ENCODE measurements at regions not wholly inside any gene's neighbourhood (a gene's known extent, or its start where the extent isn't known, plus 50 kb on each side); places are given as distances from the start of the nearest gene placed in this dataset.

DNA sequence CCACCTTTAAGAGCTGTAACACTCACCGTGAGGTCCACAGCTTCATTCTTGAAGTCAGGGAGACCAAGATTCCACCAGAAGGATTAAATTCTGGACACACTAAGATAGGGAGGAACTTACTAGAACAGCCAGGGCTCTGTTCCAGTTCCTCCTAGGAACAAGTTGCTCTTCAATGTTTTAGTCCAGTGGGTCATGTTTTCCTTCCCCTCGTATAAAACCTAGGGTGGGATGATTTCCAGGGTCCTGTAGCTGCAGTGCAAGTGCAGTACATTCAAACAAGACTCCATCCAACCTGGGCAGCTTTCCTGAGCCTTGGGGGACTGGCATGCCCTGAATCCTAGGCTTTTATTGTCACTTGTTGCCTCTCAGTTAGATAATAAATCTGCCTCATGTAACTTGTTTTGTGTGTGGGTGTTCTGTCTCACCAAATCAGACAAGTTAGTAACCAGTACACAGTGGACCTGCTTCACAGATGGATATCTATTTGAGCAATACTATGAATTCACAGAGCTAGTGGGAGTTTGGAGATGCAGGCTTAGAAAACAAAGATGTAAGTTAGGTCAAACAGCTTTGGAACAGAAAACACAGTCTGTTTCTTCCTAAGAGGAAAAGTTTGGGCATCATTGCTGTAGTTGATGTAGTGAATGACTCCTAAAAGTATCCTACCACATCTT, 405.6 kb downstream of the GABRG2 start:
- no peak overlapping the region for H3K4me3 ChIP-seq (ENCODE audit: low read depth, low read length)
- H3K4me1 ChIP-seq (ENCODE audit: insufficient read depth), result no peaks in the 10 kb centered on the region
- H3K27ac ChIP-seq (ENCODE audit: low read depth), result no peak overlapping the region
- WGBS, result 40% methylated on average over 2 of the region's 2 CpGs
- H3K36me3 ChIP-seq (ENCODE audit: insufficient read depth), result no peaks in the 10 kb centered on the region
- peak; percentile 53 for DNase-seq (ENCODE audit: extremely low spot score)

DNA sequence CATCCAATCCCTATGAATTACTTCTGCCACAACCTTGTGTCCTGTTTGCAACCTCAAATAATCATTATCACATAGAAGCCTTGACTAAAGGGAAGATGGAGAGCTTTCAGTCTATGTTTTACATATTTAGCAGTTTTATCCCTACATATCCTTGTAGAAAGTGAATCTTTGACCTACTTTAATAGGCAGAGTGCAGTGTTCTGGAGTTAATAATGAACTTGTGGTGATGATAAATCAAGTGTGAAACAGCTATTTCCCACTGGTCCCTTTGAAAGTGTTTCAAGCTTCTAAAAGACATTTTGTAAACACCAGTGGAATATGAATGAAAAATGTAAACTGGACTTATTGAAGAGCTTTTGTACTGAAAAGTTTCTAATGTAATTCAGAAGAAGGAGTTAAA, 406.7 kb downstream of the GABRG2 start:
- H3K4me3 ChIP-seq (ENCODE audit: low read depth, low read length), result no peak overlapping the region
- no peaks in the 10 kb centered on the region for H3K4me1 ChIP-seq (ENCODE audit: insufficient read depth)
- H3K36me3 ChIP-seq (ENCODE audit: insufficient read depth), result no peaks in the 10 kb centered on the region
- no peak overlapping the region for H3K27ac ChIP-seq (ENCODE audit: low read depth)
- no peak for DNase-seq (ENCODE audit: extremely low spot score)

DNA sequence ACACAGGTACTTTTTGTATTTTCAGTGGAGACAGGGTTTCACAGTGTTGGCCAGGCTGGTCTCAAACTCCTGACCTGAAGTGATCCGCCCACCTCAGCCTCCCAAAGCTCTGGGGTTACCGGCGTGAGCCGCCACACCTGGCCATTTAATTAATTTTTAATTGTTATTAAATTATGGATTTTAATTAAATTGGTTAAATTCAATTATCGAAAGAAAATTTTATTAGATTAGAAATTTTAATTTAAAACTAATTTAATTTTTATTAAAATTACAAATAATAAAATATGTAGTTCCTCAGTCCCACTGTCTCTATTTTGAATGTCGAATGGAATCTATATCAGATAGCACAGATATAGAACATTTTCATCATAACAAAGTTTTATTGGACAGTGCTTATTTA, 416.5 kb downstream of the GABRG2 start:
- H3K27ac ChIP-seq (ENCODE audit: low read depth), result no peak overlapping the region
- H3K4me1 ChIP-seq (ENCODE audit: insufficient read depth), result no peaks in the 10 kb centered on the region
- DNase-seq (ENCODE audit: extremely low spot score), result no peak
- H3K36me3 ChIP-seq (ENCODE audit: insufficient read depth), result no peaks in the 10 kb centered on the region
- WGBS, result 87% methylated on average over 6 of the region's 6 CpGs
- no peak overlapping the region for H3K4me3 ChIP-seq (ENCODE audit: low read depth, low read length)

DNA sequence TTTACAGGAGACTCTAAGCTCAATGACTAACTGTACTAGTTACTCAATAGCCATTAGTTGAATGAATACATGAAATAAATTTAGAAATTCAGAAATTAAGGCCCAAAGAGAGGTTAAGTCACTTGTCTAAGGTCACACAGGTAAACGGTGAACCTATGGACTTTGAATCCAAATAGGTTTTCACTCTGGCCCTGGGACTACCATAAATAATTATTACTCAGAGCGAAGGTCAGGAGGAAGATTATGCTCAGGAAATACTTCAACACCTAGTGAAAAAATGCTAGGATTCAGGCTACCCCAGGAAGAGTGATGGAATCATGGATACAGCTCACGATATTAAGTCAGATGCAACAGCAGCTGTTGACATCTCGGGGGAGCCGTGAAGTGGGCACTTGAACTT, 417.4 kb downstream of the GABRG2 start:
- WGBS, result 93% methylated on average over 5 of the region's 5 CpGs
- Histone ChIP-seq H3K27ac (ENCODE audit: low read depth) (no peak overlapping the region), H3K36me3 (ENCODE audit: insufficient read depth) (no peaks in the 10 kb centered on the region), H3K4me3 (ENCODE audit: low read depth, low read length) (no peak overlapping the region), H3K4me1 (ENCODE audit: insufficient read depth) (no peaks in the 10 kb centered on the region)
- DNase-seq (ENCODE audit: extremely low spot score), result no peak

DNA sequence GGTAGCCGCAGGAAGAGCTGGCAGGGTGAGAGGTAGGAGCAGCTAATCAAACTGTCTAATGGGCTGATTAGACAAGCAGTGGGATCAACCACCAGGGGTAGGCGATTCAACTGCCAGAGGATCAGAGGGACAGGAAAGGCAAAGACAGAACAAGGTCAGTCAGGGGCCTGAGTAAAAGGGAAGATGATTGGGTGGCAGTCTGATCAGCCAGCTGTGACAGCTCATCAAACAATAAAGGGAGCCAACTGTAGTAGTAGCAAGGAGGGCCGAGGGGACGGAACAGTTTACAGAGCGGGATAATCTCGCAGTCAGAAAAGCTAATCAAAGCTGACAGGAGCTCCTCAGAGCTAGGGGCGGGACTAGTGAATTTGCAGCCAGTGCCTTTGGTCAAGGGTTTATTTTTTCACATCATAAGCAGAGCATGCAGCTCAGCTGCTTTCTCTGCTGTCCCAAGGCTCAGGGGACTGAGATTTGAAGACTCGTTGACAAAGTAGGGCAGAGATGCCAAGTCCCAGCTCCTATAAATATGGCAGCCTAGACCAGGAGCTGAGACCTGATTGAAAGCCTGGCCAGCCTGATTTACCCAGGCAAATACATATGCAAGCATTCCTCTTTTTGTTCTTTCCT, 418.2 kb downstream of the GABRG2 start:
- Histone ChIP-seq H3K27ac (ENCODE audit: low read depth) (no peak overlapping the region), H3K4me1 (ENCODE audit: insufficient read depth) (no peaks in the 10 kb centered on the region), H3K4me3 (ENCODE audit: low read depth, low read length) (no peak overlapping the region), H3K36me3 (ENCODE audit: insufficient read depth) (no peaks in the 10 kb centered on the region)
- no peak for DNase-seq (ENCODE audit: extremely low spot score)
- WGBS, result 53% methylated on average over 8 of the region's 8 CpGs

DNA sequence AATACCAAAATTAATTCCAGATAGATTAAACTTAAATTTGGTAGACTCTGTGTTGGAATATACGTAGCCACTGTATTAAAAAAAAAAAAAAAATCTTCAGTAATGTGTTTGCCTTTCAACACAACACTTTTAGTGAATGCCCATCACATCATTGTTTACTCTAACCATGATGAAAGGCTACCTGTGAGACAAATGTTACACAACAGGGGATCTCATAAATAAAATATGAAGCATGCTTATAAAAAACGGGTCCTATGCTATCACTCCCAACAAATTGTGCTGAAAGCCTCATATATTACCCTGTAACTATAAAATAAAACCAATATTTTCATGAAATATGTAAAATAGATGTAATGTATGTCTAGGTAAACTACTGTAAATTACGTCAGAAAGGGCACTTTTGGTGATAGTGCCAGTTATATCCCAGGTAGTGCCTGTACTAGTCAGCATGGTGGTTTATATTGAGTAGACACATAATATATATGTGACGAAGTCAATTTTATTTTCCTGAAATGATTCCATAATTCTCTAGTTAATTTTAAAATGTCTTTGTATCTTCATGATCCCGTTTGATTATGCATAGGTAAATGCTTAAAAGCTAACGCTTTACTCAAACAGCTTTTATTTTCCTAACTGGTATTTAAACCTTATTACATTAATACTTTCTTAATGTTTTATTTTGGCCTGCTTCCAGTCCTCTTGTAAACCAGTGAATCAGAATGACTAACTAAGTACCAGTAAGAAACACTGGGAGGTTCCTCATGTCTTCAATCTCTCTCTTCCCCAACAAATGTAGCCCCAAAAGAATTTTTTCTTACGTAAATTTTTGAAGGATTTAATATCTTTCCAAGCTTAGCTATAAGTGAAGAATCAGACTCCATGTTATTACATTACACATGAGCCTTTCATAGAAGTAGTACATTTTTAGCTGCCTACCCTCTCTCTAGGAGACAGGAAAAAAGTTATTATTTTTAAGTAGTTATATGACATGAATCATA, 420.3 kb downstream of the GABRG2 start:
- no peak overlapping the region for H3K27ac ChIP-seq (ENCODE audit: low read depth)
- WGBS, result 78% methylated on average over 7 of the region's 7 CpGs
- DNase-seq (ENCODE audit: extremely low spot score), result no peak
- no peak overlapping the region for H3K4me3 ChIP-seq (ENCODE audit: low read depth, low read length)
- no peaks in the 10 kb centered on the region for H3K4me1 ChIP-seq (ENCODE audit: insufficient read depth)
- H3K36me3 ChIP-seq (ENCODE audit: insufficient read depth), result no peaks in the 10 kb centered on the region

DNA sequence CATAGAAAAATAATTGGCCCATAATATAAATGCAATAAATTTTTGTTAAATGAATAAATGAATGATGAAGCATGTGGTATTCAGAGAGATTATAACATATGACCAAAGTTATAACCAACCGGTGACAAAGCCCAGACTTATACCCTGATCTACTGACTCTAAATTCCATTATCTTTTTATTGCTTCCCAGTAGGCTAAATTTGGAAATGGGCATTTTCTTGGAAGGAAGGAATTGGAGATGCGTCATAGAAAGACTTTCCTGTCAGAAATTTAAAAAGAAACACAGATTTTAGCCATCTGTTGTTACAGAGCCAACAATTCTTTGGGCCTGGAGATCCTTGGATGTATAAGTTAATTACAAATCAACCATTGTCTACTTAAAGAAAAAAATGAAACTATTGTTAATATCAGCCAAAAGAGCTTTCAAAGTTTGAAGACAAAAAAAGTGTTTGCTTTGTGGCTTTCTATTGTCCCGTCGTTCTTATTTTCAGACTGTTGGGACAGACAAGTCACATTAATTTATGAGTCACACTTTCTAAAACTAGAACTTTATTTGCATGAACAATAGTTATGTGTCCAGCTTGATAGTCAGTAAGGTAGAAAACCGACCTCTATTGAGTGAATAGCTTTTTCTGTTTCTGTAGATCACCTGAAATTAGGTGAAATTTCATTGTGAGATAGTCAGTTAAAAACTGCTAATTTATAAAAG, 428.7 kb downstream of the GABRG2 start:
- 42% methylated on average over 5 of the region's 5 CpGs for WGBS
- no peaks in the 10 kb centered on the region for H3K4me1 ChIP-seq (ENCODE audit: insufficient read depth)
- no peak overlapping the region for H3K4me3 ChIP-seq (ENCODE audit: low read depth, low read length)
- no peaks in the 10 kb centered on the region for H3K36me3 ChIP-seq (ENCODE audit: insufficient read depth)
- H3K27ac ChIP-seq (ENCODE audit: low read depth), result no peak overlapping the region
- DNase-seq (ENCODE audit: extremely low spot score), result no peak

DNA sequence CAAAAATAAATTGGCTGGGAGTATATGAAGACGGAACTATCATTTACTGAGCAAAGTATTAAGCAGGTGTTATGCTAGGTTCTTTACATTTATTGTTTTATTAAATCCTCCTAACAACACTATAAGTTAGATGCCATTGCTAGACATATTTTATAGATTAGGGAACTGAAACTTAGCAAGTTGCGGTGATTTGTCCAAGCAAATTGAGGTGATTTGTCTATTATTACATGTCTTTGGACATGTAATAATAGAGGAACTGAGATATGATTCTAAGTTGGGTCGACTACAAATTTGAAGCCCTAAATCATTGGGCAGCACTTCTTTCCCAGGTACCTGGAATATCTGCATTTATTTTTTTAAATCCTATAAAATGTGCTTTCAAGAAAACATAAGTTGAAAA, 429.9 kb downstream of the GABRG2 start:
- no peak for DNase-seq (ENCODE audit: extremely low spot score)
- H3K27ac ChIP-seq (ENCODE audit: low read depth), result no peak overlapping the region
- WGBS, result 72% methylated on average over 3 of the region's 3 CpGs
- no peaks in the 10 kb centered on the region for H3K36me3 ChIP-seq (ENCODE audit: insufficient read depth)
- H3K4me3 ChIP-seq (ENCODE audit: low read depth, low read length), result no peak overlapping the region
- no peaks in the 10 kb centered on the region for H3K4me1 ChIP-seq (ENCODE audit: insufficient read depth)

DNA sequence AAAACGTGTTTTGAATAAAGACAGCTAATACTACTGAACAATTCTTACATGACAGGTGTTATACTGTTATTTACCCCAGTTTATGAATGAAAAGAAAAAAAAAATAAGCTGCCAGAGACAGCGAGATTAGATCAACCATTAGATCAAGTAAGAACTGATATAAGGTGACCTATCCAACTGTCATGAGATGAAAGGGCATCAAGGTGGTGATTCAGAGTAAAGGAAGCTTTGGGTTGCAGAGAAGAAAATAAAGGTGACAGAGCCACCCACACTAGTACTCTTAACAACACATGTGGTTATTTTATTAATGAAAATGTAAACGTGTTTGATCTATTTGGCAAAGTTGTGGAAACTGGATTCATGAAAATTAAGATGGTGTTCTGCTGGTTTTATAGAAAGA, 435.2 kb downstream of the GABRG2 start:
- H3K27ac ChIP-seq (ENCODE audit: low read depth), result no peak overlapping the region
- no peak for DNase-seq (ENCODE audit: extremely low spot score)
- WGBS, result 76% methylated on average over 3 of the region's 3 CpGs
- H3K4me1 ChIP-seq (ENCODE audit: insufficient read depth), result no peaks in the 10 kb centered on the region
- no peaks in the 10 kb centered on the region for H3K36me3 ChIP-seq (ENCODE audit: insufficient read depth)
- H3K4me3 ChIP-seq (ENCODE audit: low read depth, low read length), result no peak overlapping the region

DNA sequence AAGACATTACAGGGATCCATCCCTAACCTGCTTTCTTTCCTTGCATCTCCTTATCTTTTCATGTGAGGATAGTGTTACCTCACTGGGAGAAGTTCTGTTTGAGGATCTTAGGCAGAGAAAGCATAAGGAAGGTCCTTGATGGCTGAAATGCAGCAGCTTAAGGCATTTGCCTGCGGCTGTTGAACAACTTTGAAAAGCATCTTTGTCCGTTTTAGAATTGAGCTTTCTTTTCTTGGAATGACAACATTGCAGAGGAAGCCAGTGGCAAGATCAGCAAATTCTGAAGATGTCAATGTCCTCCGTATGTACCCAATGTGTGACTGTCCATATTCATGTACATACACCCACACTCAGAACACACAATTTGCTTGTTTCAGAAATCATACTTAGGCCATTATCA, 436.2 kb downstream of the GABRG2 start:
- 85% methylated on average over 3 of the region's 3 CpGs for WGBS
- Histone ChIP-seq H3K4me3 (ENCODE audit: low read depth, low read length) (no peak overlapping the region), H3K27ac (ENCODE audit: low read depth) (no peak overlapping the region), H3K4me1 (ENCODE audit: insufficient read depth) (no peaks in the 10 kb centered on the region), H3K36me3 (ENCODE audit: insufficient read depth) (no peaks in the 10 kb centered on the region)
- no peak for DNase-seq (ENCODE audit: extremely low spot score)

DNA sequence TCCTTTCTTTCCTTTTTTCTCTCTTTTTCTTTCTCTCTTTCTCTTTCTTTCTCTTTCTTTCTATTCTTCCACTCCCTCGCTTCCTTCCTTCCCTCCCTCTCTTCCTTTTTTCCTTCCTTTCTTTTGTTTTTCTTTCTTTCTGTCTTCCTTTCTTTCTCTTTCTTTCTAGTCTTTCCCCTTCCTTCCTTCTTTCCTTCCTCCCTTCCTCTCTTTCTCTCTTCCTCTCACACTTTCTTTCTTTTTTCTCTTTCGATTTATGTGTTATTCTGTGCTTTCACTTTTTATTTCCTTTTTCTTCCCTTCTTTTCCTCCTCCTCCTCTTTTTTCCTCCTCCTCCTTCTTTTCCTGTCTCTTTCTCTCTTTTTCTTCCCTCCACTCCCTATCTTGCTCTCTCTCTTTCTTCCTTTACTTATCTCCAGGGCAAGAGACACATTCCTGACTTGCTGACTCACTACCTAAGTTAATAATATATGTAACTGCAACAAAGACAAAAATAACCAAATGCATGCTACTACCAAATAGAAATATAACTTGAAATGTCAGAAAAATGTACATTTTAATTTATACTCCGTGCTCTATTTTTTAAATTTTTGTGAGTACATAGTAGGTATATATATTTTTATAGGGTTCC, 445.5 kb downstream of the GABRG2 start:
- Histone ChIP-seq H3K4me3 (ENCODE audit: low read depth, low read length) (no peak overlapping the region), H3K4me1 (ENCODE audit: insufficient read depth) (no peaks in the 10 kb centered on the region), H3K27ac (ENCODE audit: low read depth) (no peak overlapping the region), H3K36me3 (ENCODE audit: insufficient read depth) (no peaks in the 10 kb centered on the region)
- WGBS, result 88% methylated on average over 3 of the region's 3 CpGs
- no peak for DNase-seq (ENCODE audit: extremely low spot score)

DNA sequence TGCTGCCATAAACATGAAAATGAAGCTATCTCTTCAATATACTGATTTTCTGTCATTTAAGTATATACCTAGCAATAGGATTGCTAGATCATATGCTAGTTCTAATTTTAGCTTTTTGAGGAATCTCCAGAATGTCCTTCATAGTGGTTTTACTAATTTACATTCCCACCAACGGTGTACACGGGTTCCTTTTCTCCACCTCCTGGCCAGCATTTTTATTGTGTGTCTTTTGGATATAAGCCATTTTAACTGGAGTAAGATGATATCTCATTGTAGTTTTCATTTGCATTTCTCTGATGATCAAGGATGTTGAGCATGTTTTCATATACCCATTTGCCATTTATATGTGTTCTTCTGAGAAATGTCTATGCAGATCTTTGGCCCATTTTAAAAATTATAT, 446.5 kb downstream of the GABRG2 start:
- DNase-seq (ENCODE audit: extremely low spot score), result no peak
- 59% methylated on average over 2 of the region's 2 CpGs for WGBS
- Histone ChIP-seq H3K36me3 (ENCODE audit: insufficient read depth) (no peaks in the 10 kb centered on the region), H3K4me1 (ENCODE audit: insufficient read depth) (no peaks in the 10 kb centered on the region), H3K27ac (ENCODE audit: low read depth) (no peak overlapping the region), H3K4me3 (ENCODE audit: low read depth, low read length) (no peak overlapping the region)

DNA sequence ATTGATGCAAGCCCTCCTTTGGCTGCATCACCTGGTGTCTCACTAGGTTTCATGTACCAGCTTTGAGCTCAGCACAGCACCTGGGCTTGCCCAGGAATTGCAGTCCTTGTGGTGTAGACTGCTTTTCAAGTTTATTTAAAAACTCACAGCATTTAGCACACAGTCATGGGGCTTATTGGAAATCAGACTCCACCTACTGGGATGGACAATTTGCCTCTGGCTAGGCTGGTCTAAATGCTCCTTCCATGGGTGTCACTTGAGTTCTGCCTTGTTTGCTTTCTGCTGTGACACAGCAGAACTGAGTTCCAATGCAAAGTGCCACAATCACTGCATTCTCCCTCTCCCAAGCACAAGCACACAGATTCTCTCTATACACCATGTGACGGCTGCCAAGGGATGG, 453.3 kb downstream of the GABRG2 start:
- 87% methylated on average over 1 of the region's 1 CpG for WGBS
- no peak overlapping the region for H3K4me3 ChIP-seq (ENCODE audit: low read depth, low read length)
- DNase-seq (ENCODE audit: extremely low spot score), result no peak
- H3K36me3 ChIP-seq (ENCODE audit: insufficient read depth), result no peaks in the 10 kb centered on the region
- H3K4me1 ChIP-seq (ENCODE audit: insufficient read depth), result no peaks in the 10 kb centered on the region
- no peak overlapping the region for H3K27ac ChIP-seq (ENCODE audit: low read depth)
